Activated naive CD4-positive, alpha-beta T cell treated with anti-CD3 and anti-CD28 coated beads, Interleukin-2, amount 10 ng/mL, durations not matched to agents 7 days and 5 days (primary cell): ENCODE measurements at regions not wholly inside any gene's neighbourhood (a gene's known extent, or its start where the extent isn't known, plus 50 kb on each side); places are given as distances from the start of the nearest gene placed in this dataset.

Experiments
- CTCF ChIA-PET: fragments of 350-600 bp; sonication (Branson Sonifier 250); formaldehyde crosslinking; loops from one replicate; lab custom pipeline; 2021; ENCODE audit warnings: antibody characterized with exemption; lab: Charles Lee
- DNase-seq: peaks from one replicate; pipeline ENCODE4 v3.0.0-alpha.2; 2020
- H3K27ac Mint-ChIP-seq: one replicate; pipeline ENCODE4 v1.8.0; 2021; ENCODE audit warnings: mild to moderate bottlenecking, moderate library complexity, mixed read lengths
- H3K27me3 Mint-ChIP-seq: one replicate; pipeline ENCODE4 v1.8.0; 2021; ENCODE audit warnings: mild to moderate bottlenecking, mixed read lengths
- H3K36me3 Mint-ChIP-seq: one replicate; pipeline ENCODE4 v1.8.0; 2021; ENCODE audit warnings: mixed read lengths
- H3K4me1 Mint-ChIP-seq: one replicate; pipeline ENCODE4 v1.8.0; 2021; ENCODE audit warnings: mixed read lengths
- H3K4me3 Mint-ChIP-seq: one replicate; pipeline ENCODE4 v1.8.0; 2021; ENCODE audit warnings: mild to moderate bottlenecking, moderate library complexity, mixed read lengths
- H3K9me3 Mint-ChIP-seq: one replicate; pipeline ENCODE4 v1.8.0; 2021; ENCODE audit warnings: mixed read lengths

DNA sequence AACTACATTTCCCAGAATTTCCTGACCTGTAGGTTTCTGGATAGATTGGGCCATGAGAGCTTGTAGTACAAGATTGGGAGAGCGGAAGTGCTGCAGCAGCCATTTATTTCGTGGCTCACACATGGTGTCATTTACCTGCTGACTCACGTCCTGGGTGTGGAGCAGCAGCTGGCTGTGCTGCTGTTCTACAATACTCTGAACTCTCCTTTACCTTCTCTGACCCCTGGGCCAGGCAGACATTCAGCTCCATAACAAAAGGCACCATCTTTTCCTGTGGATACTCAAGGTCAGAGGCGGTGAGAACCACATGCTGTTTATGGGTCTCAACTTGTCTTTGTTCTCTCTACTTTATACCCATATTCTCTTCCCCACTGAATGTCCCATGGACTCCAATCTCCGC, 490.2 kb downstream of the IGSF11 start:
- H3K27ac Mint-ChIP-seq: no peak overlapping the region
- CTCF ChIA-PET: no interaction called here
- H3K4me1 Mint-ChIP-seq: no peaks in the 10 kb centered on the region
- H3K9me3 Mint-ChIP-seq: no peaks in the 10 kb centered on the region
- H3K27me3 Mint-ChIP-seq: no peaks in the 10 kb centered on the region
- H3K36me3 Mint-ChIP-seq: no peaks in the 10 kb centered on the region
- no peak for DNase-seq
- H3K4me3 Mint-ChIP-seq: no peak overlapping the region

DNA sequence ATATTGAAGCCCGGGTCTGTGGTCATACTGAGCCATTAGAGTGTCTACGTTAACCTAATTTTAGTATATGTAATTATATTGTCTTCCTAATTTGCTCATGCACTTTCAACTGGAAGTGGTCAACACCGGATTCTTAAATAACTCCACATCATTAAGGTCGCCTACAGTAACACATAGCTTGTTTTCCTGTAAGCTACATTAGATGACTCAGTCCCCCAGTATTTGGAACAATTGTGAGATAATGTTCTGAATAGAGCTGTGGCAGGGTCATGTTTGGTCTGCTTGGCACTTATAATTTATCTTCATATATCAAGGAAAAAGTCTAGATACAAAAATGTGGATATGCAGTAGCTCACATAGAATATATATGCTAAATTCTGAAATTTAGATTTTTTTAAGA, 486.2 kb downstream of the IGSF11 start:
- no peaks in the 10 kb centered on the region for H3K36me3 Mint-ChIP-seq
- no peak overlapping the region for H3K4me3 Mint-ChIP-seq
- no peaks in the 10 kb centered on the region for H3K27me3 Mint-ChIP-seq
- no peak for DNase-seq
- CTCF ChIA-PET: no interaction called here
- H3K4me1 Mint-ChIP-seq: no peaks in the 10 kb centered on the region
- H3K9me3 Mint-ChIP-seq: no peaks in the 10 kb centered on the region
- H3K27ac Mint-ChIP-seq: no peak overlapping the region

DNA sequence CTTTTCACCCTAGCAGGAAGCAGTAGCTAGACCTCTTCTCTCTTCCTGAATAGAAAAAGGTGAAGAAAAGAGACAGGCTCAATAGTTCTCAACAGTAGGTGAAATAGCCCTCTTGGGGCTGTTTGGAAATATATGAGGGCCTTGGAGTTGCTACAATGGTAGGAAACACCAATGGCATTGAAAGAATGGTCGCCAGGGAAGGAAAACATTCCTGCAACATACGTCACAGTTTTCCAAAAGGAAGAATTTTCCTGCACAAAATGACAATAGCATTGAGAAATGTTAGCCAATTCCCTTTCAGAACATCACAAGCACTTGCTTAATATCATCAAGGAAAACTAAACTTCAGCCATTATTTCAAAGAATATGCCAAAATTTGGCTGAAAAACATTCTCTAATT, 484.5 kb downstream of the IGSF11 start:
- no peak overlapping the region for H3K4me3 Mint-ChIP-seq
- H3K27ac Mint-ChIP-seq: no peak overlapping the region
- no peaks in the 10 kb centered on the region for H3K9me3 Mint-ChIP-seq
- no peaks in the 10 kb centered on the region for H3K36me3 Mint-ChIP-seq
- DNase-seq: no peak
- CTCF ChIA-PET: no interaction called here
- H3K27me3 Mint-ChIP-seq: no peaks in the 10 kb centered on the region
- H3K4me1 Mint-ChIP-seq: no peaks in the 10 kb centered on the region

DNA sequence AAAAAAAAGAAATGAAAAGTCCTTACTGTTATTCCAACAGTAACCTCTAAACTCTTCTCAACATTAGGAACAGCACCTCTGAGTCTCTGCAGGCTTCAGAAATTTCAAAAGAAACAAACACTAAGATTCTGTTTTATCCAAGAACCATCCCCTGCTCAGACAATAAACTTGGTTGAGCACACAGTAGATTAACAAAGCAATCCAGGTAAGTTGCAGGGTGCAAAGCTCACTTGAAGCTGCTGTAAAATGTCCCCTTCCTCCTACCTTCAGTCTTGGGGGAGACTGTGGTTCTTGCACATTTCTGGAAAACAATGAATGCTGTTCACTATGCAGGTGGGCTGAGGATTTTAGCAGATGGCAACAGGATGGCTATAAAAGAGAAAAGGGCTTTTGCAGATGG, 484.1 kb downstream of the IGSF11 start:
- no peaks in the 10 kb centered on the region for H3K36me3 Mint-ChIP-seq
- H3K9me3 Mint-ChIP-seq: no peaks in the 10 kb centered on the region
- no peak overlapping the region for H3K4me3 Mint-ChIP-seq
- CTCF ChIA-PET: no interaction called here
- H3K27ac Mint-ChIP-seq: no peak overlapping the region
- H3K27me3 Mint-ChIP-seq: no peaks in the 10 kb centered on the region
- DNase-seq: no peak
- no peaks in the 10 kb centered on the region for H3K4me1 Mint-ChIP-seq

DNA sequence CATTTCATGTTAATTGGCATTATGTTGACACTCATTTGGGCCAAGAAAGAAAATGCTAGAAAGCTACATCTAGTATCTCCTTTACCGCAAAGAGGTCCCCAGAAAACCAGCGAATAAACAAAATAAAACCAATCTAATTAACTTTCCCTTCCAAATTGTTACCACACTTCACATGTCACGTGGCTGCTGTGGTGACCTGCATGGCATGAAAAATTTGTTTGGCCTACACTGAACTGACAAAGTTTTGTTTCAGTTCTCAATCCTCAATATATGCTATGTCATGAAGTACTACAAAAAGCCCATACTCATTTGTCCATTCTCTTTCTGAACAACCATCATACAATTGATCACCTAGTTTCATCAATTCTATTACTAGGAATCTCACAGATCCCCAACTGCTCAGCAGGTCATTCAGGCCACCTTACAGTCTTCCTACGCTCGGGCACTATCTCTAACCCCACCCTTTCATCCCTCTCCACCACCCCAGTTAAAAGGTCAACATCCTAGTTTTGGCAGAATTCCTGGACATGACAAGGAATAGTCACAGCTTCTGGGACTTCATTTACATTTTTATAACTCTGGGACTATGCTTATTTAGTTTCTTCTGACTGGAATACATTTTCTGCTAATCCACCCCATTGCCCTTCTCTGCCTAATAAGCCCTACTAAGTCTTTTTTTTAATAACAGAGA, 480.4 kb downstream of the IGSF11 start:
- no peak overlapping the region for H3K4me3 Mint-ChIP-seq
- no peaks in the 10 kb centered on the region for H3K27me3 Mint-ChIP-seq
- H3K36me3 Mint-ChIP-seq: no peaks in the 10 kb centered on the region
- DNase-seq: no peak
- H3K27ac Mint-ChIP-seq: no peak overlapping the region
- H3K9me3 Mint-ChIP-seq: no peaks in the 10 kb centered on the region
- CTCF ChIA-PET: no interaction called here
- no peaks in the 10 kb centered on the region for H3K4me1 Mint-ChIP-seq

DNA sequence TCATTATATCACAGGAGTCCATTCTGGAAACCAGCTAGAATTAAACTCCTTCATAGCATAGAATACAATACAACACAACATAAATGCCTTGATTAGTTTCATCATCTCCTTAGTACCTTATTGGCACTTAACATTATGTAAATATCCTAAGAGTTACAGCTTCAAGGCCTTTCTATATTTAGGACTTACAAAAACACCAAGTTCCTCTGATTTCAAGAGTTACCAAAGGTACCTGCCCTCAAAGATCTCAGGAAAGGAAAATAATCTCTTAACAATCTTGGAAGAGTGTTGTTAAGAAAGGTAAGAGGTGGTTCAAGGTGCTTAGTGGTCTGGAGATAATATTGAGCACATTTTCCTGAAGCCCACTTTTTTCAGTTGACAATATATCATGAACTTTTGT, 477.7 kb downstream of the IGSF11 start:
- CTCF ChIA-PET: no interaction called here
- H3K27ac Mint-ChIP-seq: no peak overlapping the region
- no peak for DNase-seq

DNA sequence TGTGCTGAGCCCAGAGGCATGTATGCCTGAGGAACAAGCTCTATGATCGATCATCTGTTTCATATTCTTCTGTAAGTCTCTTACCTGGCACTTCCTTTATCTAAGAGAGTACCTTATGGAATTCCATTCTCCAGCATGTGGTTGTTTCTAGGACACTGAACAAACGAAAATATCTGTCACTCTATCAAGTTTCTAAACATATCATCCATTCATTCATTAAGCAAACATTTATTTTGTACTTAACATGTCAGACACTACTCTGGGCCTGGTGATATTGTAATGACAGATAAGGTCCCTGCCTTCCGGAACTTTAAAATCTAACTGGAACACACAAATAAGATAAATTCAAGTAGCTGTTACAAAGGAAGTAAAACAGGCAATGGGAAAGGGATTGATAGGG, 477.1 kb downstream of the IGSF11 start:
- CTCF ChIA-PET: no interaction called here
- H3K27ac Mint-ChIP-seq: no peak overlapping the region
- H3K4me3 Mint-ChIP-seq: no peak overlapping the region
- no peak for DNase-seq
- H3K4me1 Mint-ChIP-seq: no peaks in the 10 kb centered on the region
- H3K27me3 Mint-ChIP-seq: no peaks in the 10 kb centered on the region
- no peaks in the 10 kb centered on the region for H3K9me3 Mint-ChIP-seq
- H3K36me3 Mint-ChIP-seq: no peaks in the 10 kb centered on the region

More for the DNA sequence above, 477.7 kb downstream of the IGSF11 start:
- Mint-ChIP-seq H3K27me3 (no peaks in the 10 kb centered on the region), H3K4me3 (no peak overlapping the region), H3K36me3 (no peaks in the 10 kb centered on the region), H3K4me1 (no peaks in the 10 kb centered on the region), H3K9me3 (no peaks in the 10 kb centered on the region)

DNA sequence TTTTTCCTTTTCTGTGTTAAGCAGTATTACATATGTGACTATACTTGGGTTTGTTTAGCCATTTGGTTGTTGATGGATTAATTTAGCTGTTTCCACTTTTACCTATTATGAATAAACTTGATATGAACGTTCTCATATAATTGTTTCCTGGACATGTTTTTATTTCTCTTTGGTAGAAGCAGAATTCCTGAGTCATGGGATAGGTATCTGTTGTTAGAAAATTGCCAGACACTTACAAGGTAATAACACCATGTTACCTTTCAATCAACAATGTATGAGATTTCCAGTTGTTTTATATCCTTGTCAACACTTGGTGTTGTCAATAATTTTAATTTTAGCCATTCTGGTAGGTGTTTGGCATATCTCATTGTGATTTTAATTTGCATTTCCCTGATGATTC, 475.4 kb downstream of the IGSF11 start:
- Mint-ChIP-seq H3K4me3 (no peak overlapping the region), H3K4me1 (no peaks in the 10 kb centered on the region), H3K36me3 (no peaks in the 10 kb centered on the region), H3K27ac (no peak overlapping the region), H3K27me3 (no peaks in the 10 kb centered on the region), H3K9me3 (no peaks in the 10 kb centered on the region)
- CTCF ChIA-PET: no interaction called here
- DNase-seq: no peak

DNA sequence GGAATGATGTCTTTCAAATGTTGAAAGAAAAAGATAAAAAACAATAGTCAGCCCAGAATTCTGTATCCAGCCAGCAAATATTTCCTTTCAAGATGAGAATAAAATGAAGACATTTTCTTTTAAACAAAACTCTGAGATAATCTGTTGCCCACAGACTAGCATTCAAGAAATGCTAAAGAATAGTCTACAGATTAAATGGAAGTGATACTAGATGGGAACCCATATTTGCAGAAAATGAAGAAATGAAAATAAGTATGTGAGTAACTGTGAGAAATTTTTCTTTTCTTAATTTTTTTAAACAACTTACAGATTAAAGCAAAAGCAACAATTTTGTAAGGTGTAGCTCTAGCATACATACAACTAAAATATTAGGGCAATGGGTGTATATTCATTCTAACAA, 469.8 kb downstream of the IGSF11 start:
- no peak for DNase-seq
- H3K4me3 Mint-ChIP-seq: no peak overlapping the region
- CTCF ChIA-PET: no interaction called here
- H3K9me3 Mint-ChIP-seq: peaks cover 7% of the 10 kb centered on the region
- no peaks in the 10 kb centered on the region for H3K4me1 Mint-ChIP-seq
- H3K27me3 Mint-ChIP-seq: no peaks in the 10 kb centered on the region
- no peaks in the 10 kb centered on the region for H3K36me3 Mint-ChIP-seq
- H3K27ac Mint-ChIP-seq: no peak overlapping the region

DNA sequence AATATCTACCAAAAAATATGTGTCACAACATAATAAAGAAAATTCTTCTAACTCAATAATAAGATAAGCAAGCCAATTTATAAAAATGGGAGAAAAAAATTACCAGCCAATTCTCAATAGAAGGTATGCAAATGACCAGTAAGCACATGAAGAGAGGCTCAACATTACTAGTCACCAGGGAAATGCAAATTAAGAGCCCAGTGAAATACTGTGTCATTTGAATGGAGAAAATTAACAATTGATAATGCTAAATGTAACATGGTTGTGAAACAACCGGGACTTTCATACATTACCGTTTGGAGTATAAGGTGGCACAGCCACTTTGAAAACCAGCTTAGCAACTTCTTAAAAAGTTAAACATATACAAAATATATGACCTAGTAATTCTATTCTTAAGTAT, 460.7 kb downstream of the IGSF11 start:
- CTCF ChIA-PET: no interaction called here
- Mint-ChIP-seq H3K27ac (no peak overlapping the region), H3K27me3 (no peaks in the 10 kb centered on the region), H3K4me1 (no peaks in the 10 kb centered on the region), H3K9me3 (peaks cover 4% of the 10 kb centered on the region), H3K36me3 (no peaks in the 10 kb centered on the region), H3K4me3 (no peak overlapping the region)
- no peak for DNase-seq

DNA sequence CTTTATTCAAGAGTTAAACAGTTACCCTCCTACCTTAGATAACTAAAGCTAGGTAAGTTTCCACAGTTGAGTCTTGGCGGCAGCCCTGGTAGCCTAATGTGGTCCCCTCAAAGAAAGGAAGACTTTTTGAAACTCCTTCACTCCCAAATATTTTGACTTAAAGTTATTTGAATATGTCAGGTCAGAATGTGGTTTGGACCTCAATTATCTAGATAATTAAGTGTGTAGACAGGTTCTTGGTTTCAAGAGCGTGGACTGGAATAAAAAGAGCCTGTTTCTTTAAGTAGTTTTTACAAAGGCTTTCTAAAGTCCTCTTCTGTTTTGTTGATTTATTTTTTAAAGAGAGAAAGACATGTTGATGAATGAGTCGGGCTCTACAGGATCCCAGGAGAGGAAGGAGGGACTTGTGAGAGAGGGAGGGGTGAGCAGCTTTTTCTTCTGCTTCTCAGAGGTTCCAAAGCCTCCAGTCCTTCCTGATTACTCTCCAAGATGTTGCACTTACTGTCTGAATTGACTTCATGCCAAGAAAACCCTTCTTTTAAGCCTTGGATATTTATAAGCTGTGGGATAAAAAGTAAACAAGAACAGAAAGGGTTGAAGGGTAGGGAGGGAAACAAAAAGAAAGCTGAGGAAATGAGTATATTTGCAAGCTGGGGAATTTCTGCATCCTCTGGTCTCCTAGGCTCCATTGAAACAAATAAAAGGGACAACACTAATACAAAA, 457.4 kb downstream of the IGSF11 start:
- Mint-ChIP-seq H3K36me3 (no peaks in the 10 kb centered on the region), H3K27me3 (no peaks in the 10 kb centered on the region), H3K27ac (no peak overlapping the region), H3K4me3 (no peak overlapping the region), H3K4me1 (no peaks in the 10 kb centered on the region), H3K9me3 (no peaks in the 10 kb centered on the region)
- CTCF ChIA-PET: no interaction called here
- DNase-seq: no peak

DNA sequence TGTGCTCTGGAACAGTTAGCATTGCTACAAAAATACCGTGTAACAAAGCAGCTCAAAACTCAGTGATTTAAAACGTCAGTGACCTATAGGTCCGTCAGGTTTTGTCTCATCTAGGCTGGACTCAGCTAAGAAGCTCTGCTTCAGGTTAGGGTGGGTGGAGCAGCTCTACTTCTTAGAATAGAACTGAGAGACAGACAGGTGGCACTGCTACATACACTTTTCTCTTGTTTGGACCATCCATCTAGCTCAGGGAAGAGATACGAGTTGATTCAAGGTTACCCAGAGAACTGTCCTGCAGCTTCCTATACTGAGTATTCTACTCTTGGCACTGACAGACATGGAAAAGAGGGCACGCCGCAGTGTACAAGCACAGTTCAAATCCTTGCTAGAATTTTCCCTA, 456.1 kb downstream of the IGSF11 start:
- no peak overlapping the region for H3K4me3 Mint-ChIP-seq
- DNase-seq: no peak
- H3K36me3 Mint-ChIP-seq: no peaks in the 10 kb centered on the region
- H3K9me3 Mint-ChIP-seq: no peaks in the 10 kb centered on the region
- no peaks in the 10 kb centered on the region for H3K27me3 Mint-ChIP-seq
- CTCF ChIA-PET: no interaction called here
- no peak overlapping the region for H3K27ac Mint-ChIP-seq
- no peaks in the 10 kb centered on the region for H3K4me1 Mint-ChIP-seq

DNA sequence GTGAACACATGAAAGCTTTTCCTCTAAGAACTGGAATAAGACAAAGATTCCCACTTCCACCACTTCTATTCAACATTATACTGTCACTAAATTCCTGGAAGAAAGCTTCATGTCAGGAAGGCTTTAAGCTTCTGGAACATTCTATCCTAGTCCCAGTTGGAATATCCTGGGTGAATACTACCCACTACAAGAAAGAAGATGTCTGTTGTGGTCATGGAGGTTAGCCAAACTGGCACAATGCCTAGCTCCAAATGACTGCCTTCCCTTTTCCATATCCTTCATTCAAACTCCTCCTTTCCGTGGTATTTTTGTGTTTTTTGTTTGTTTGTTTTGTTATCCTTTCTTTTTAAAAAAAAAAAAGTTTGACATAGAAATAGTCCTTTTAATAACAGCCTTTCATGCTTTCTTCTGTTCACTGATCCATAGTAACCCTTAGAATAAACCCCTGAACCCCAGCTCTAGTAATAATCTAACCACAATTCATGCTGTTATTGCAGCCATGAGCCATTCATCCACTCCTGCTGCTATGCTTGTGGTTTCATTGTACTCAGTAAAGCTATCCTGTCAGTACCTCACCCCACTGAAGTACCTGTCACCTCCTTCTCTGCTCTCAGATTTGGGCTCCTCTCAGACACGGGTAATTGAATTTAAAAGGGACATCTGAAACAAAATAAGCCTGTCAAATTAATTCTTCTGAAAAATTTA, 447.5 kb downstream of the IGSF11 start:
- no peak overlapping the region for H3K4me3 Mint-ChIP-seq
- no peaks in the 10 kb centered on the region for H3K4me1 Mint-ChIP-seq
- CTCF ChIA-PET: interaction anchor here (0.9 kb wide), 1 partner anchor 295 kb away, joined by 3 read pairs; no protein-coding TSS in a partner anchor
- H3K9me3 Mint-ChIP-seq: no peaks in the 10 kb centered on the region
- H3K36me3 Mint-ChIP-seq: no peaks in the 10 kb centered on the region
- no peak overlapping the region for H3K27ac Mint-ChIP-seq
- H3K27me3 Mint-ChIP-seq: no peaks in the 10 kb centered on the region
- DNase-seq: no peak

DNA sequence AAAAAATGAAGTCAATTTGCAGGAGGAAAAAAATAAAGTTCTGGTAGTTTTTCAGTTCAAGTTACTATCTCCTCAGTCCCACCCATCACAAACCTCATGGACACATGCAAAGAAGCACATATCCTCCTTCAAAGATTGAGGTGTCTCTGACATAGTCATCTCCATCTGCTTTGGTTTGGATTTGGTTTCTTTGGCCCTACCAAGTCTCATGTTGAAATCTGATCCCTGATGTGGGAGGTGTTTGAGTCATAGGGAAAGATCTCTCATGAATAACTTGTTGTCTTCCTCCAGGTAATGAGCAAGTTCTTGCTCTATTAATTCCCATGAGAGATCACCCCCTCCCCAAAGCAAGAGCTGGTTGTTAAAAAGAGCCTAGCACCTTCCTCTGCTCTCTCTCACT, 446.8 kb downstream of the IGSF11 start:
- H3K9me3 Mint-ChIP-seq: peaks cover 2% of the 10 kb centered on the region
- H3K27ac Mint-ChIP-seq: no peak overlapping the region
- no peaks in the 10 kb centered on the region for H3K36me3 Mint-ChIP-seq
- CTCF ChIA-PET: no interaction called here
- no peaks in the 10 kb centered on the region for H3K27me3 Mint-ChIP-seq
- H3K4me3 Mint-ChIP-seq: no peak overlapping the region
- no peaks in the 10 kb centered on the region for H3K4me1 Mint-ChIP-seq
- DNase-seq: no peak

DNA sequence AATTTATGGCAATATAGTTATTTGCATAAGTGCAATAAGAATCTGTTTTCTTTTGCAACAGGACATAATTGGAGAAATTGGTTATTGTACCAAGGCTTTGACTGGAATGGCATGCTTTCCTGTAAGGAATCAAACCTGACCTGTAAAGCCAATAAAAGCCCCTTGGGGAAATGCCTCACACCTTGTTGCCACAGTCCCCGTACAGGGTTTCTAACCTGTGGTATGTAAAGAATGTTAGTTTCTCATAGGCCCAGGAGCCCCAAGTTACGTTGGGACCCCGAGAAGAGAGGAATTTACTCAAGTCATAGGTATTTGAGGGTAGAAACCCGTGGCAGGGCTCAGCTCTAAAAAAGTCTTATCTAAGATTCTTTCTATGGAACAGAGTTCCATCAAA, 441.4 kb downstream of the IGSF11 start:
- Mint-ChIP-seq H3K27ac (no peak overlapping the region), H3K27me3 (no peaks in the 10 kb centered on the region), H3K4me1 (no peaks in the 10 kb centered on the region), H3K4me3 (no peak overlapping the region), H3K36me3 (no peaks in the 10 kb centered on the region), H3K9me3 (peaks cover 11% of the 10 kb centered on the region)
- CTCF ChIA-PET: no interaction called here
- DNase-seq: no peak
